GM12878 (cell line): ENCODE measurements at regions not wholly inside any gene's neighbourhood (a gene's known extent, or its start where the extent isn't known, plus 50 kb on each side); places are given as distances from the start of the nearest gene placed in this dataset.

Experiments used
- BCLAF1 ChIP-seq: fragments of 450-650 bp; IDR thresholded peaks from 2 replicates; pipeline ENCODE4 v1.6.1; 2017; ENCODE audit warnings: antibody characterized with exemption, mild to moderate bottlenecking, moderate library complexity
- BMI1 ChIP-seq: fragments of 450-650 bp; IDR thresholded peaks from 2 replicates; pipeline ENCODE4 v1.6.1; 2016; ENCODE audit warnings: mild to moderate bottlenecking, moderate library complexity, borderline replicate concordance
- CBX3 ChIP-seq: fragments of 200-600 bp; sonication (generic); IDR thresholded peaks from 2 replicates; pipeline ENCODE4 v1.6.1; 2016; ENCODE audit warnings: low read depth, borderline replicate concordance
- CREB1 ChIP-seq: IDR thresholded peaks from 2 replicates; pipeline ENCODE4 v1.6.1; 2012; ENCODE audit warnings: low read depth, mild to moderate bottlenecking, inconsistent platforms
- CREM ChIP-seq: IDR thresholded peaks from 2 replicates; pipeline ENCODE4 v1.6.1; 2014; ENCODE audit warnings: antibody characterized with exemption, low read depth
- E2F4 ChIP-seq: IDR thresholded peaks from 2 replicates; pipeline ENCODE4 v1.6.1; 2012; ENCODE audit warnings: low read depth, low read length, improper control_type of control experiment
- LARP7 ChIP-seq: fragments of 450-650 bp; IDR thresholded peaks from 2 replicates; pipeline ENCODE4 v1.6.1; 2017; ENCODE audit warnings: mild to moderate bottlenecking
- NFIC ChIP-seq: IDR thresholded peaks from 2 replicates; pipeline ENCODE4 v1.6.1; 2012; ENCODE audit warnings: low read depth, mild to moderate bottlenecking, inconsistent platforms, low read length, moderate library complexity
- NFXL1 ChIP-seq: fragments of 450-650 bp; IDR thresholded peaks from 2 replicates; pipeline ENCODE4 v1.6.1; 2017; ENCODE audit warnings: antibody characterized with exemption, mild to moderate bottlenecking, borderline replicate concordance
- PKNOX1 ChIP-seq: fragments of 450-650 bp; IDR thresholded peaks from 2 replicates; pipeline ENCODE4 v1.6.1; 2016; ENCODE audit warnings: mild to moderate bottlenecking
- POLR2AphosphoS5 ChIP-seq: IDR thresholded peaks from 2 replicates; pipeline ENCODE4 v1.6.1; 2011; ENCODE audit warnings: mild to moderate bottlenecking, low read length, inconsistent platforms
- RELA ChIP-seq: fragments of 450-650 bp; IDR thresholded peaks from 2 replicates; pipeline ENCODE4 v1.8.0; 2014; ENCODE audit warnings: borderline replicate concordance; ENCODE audit not compliant: partially characterized antibody
- SMC3 ChIP-seq: IDR thresholded peaks from 2 replicates; pipeline ENCODE4 v1.6.1; 2011; ENCODE audit warnings: low read length, improper control_type of control experiment, borderline replicate concordance
- TCF12 ChIP-seq: IDR thresholded peaks from 2 replicates; pipeline ENCODE4 v1.6.1; 2011; ENCODE audit warnings: low read depth, mild to moderate bottlenecking, low read length
- TCF3 ChIP-seq: IDR thresholded peaks from 2 replicates; pipeline ENCODE4 v1.6.1; 2012; ENCODE audit warnings: low read depth, mild to moderate bottlenecking, low read length, borderline replicate concordance; ENCODE audit not compliant: insufficient read depth
- ZBED1 ChIP-seq: IDR thresholded peaks from 2 replicates; pipeline ENCODE4 v1.6.1; 2016; ENCODE audit warnings: borderline replicate concordance
- ZNF592 ChIP-seq: fragments of 450-650 bp; IDR thresholded peaks from 2 replicates; pipeline ENCODE4 v1.6.1; 2017; ENCODE audit warnings: mild to moderate bottlenecking, moderate library complexity

GRCh38 chr5:143605403-143606005, 202.0 kb upstream of the NR3C1 start (continued):
- TF ChIP-seq E2F4, result no peak
- TF ChIP-seq LARP7, result no peak
- no peak for TF ChIP-seq RELA
- TF ChIP-seq ZBED1, result no peak
- no peak for TF ChIP-seq PKNOX1
- peak; percentile 70 for TF ChIP-seq CREM
- TF ChIP-seq NFIC, result peak; percentile 89
- 0 out of 2 replicates have a peak, but pooled peaks have one; percentile 51 for TF ChIP-seq TCF12
- TF ChIP-seq NFXL1, result no peak
- TF ChIP-seq TCF3, result peak; percentile 64; the same call in 1 of the 2 replicates
- no peak for TF ChIP-seq ZNF592
- TF ChIP-seq POLR2AphosphoS5, result no peak
- no peak for TF ChIP-seq BMI1
- no peak for TF ChIP-seq CBX3
- TF ChIP-seq BCLAF1, result no peak
- no peak; the same call in 1 of the 2 replicates for TF ChIP-seq SMC3
- peak; percentile 62; the same call in 1 of the 2 replicates for TF ChIP-seq CREB1
